ENCODE measurements at regions not wholly inside any gene's neighbourhood (a gene's known extent, or its start where the extent isn't known, plus 50 kb on each side); places are given as distances from the start of the nearest gene placed in this dataset.

- no peak for TF ChIP-seq POLR2A (IDR thresholded peaks at IDR 0.05)
- TF ChIP-seq, protein P1, sequence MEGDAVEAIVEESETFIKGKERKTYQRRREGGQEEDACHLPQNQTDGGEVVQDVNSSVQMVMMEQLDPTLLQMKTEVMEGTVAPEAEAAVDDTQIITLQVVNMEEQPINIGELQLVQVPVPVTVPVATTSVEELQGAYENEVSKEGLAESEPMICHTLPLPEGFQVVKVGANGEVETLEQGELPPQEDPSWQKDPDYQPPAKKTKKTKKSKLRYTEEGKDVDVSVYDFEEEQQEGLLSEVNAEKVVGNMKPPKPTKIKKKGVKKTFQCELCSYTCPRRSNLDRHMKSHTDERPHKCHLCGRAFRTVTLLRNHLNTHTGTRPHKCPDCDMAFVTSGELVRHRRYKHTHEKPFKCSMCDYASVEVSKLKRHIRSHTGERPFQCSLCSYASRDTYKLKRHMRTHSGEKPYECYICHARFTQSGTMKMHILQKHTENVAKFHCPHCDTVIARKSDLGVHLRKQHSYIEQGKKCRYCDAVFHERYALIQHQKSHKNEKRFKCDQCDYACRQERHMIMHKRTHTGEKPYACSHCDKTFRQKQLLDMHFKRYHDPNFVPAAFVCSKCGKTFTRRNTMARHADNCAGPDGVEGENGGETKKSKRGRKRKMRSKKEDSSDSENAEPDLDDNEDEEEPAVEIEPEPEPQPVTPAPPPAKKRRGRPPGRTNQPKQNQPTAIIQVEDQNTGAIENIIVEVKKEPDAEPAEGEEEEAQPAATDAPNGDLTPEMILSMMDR (IDR thresholded peaks at IDR 0.05) = no peak
These were observed 518.0 kb upstream of the DIPK2B start for GRCh38 chrX:45718676-45719075.
